ENCODE measurements at regions not wholly inside any gene's neighbourhood (a gene's known extent, or its start where the extent isn't known, plus 50 kb on each side); places are given as distances from the start of the nearest gene placed in this dataset.
A peak's percentile ranks its signal among the peaks of the same experiment; 100 is the strongest.

GRCh38 chr15:29352402-29352801 lies 82.8 kb upstream of the NSMCE3 start:
- Histone ChIP-seq H3K36me3 (ENCODE audit: control insufficient read depth in 4 of 4, insufficient read depth in 4 of 4, low read length in 4 of 4) (no peaks in the 10 kb centered on the region), H3K9ac (ENCODE audit: insufficient read depth in 1 of 2, low read length in 2 of 2) (no peak overlapping the region), H3K4me1 (ENCODE audit: control insufficient read depth in 5 of 5, insufficient read depth in 5 of 5, low read length in 5 of 5) (peaks cover 0 to 13% (median 7%) of the 10 kb centered on the region in 5 donors), H3K4me3 (no peak overlapping the region), H3K27ac (ENCODE audit: low read depth in 1 of 2, low read length in 1 of 2) (no peak overlapping the region), H3K9me3 (ENCODE audit: control insufficient read depth in 4 of 4, insufficient read depth in 3 of 4, low read length in 3 of 4) (no peaks in the 10 kb centered on the region), H3K27me3 (ENCODE audit: control insufficient read depth in 3 of 3, insufficient read depth in 3 of 3, low read length in 2 of 3) (no peaks in the 10 kb centered on the region)
- TF ChIP-seq, protein P1, sequence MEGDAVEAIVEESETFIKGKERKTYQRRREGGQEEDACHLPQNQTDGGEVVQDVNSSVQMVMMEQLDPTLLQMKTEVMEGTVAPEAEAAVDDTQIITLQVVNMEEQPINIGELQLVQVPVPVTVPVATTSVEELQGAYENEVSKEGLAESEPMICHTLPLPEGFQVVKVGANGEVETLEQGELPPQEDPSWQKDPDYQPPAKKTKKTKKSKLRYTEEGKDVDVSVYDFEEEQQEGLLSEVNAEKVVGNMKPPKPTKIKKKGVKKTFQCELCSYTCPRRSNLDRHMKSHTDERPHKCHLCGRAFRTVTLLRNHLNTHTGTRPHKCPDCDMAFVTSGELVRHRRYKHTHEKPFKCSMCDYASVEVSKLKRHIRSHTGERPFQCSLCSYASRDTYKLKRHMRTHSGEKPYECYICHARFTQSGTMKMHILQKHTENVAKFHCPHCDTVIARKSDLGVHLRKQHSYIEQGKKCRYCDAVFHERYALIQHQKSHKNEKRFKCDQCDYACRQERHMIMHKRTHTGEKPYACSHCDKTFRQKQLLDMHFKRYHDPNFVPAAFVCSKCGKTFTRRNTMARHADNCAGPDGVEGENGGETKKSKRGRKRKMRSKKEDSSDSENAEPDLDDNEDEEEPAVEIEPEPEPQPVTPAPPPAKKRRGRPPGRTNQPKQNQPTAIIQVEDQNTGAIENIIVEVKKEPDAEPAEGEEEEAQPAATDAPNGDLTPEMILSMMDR (IDR thresholded peaks at IDR 0.05; ENCODE audit: control extremely low read depth, extremely low read depth), result no peak
- DNase-seq (no peak), ATAC-seq (ENCODE audit: insufficient read depth, low FRiP score) (no peak)
- 77 to 83% methylated on average over 10 of the region's 10 CpGs for WGBS, 2 donors

- DNase-seq (no peak), ATAC-seq (ENCODE audit: insufficient read depth, low FRiP score) (no peak)
- Histone ChIP-seq H3K4me3 (no peak overlapping the region), H3K4me1 (ENCODE audit: control insufficient read depth in 5 of 5, insufficient read depth in 5 of 5, low read length in 5 of 5) (peaks cover 0 to 24% (median 13%) of the 10 kb centered on the region in 5 donors), H3K27me3 (ENCODE audit: control insufficient read depth in 3 of 3, insufficient read depth in 3 of 3, low read length in 2 of 3) (no peaks in the 10 kb centered on the region), H3K27ac (ENCODE audit: low read depth in 1 of 2, low read length in 1 of 2) (no peak overlapping the region), H3K9me3 (ENCODE audit: control insufficient read depth in 4 of 4, insufficient read depth in 3 of 4, low read length in 3 of 4) (no peaks in the 10 kb centered on the region), H3K36me3 (ENCODE audit: control insufficient read depth in 4 of 4, insufficient read depth in 4 of 4, low read length in 4 of 4) (no peaks in the 10 kb centered on the region), H3K9ac (ENCODE audit: insufficient read depth in 1 of 2, low read length in 2 of 2) (no peak overlapping the region)
- WGBS, 2 donors, result 90 to 97% methylated on average over 2 of the region's 2 CpGs
- TF ChIP-seq, protein P1 (IDR thresholded peaks at IDR 0.05; ENCODE audit: control extremely low read depth, extremely low read depth), result no peak
Observed at GRCh38 chr15:29349196-29349595, 79.6 kb upstream of the NSMCE3 start.

DNA sequence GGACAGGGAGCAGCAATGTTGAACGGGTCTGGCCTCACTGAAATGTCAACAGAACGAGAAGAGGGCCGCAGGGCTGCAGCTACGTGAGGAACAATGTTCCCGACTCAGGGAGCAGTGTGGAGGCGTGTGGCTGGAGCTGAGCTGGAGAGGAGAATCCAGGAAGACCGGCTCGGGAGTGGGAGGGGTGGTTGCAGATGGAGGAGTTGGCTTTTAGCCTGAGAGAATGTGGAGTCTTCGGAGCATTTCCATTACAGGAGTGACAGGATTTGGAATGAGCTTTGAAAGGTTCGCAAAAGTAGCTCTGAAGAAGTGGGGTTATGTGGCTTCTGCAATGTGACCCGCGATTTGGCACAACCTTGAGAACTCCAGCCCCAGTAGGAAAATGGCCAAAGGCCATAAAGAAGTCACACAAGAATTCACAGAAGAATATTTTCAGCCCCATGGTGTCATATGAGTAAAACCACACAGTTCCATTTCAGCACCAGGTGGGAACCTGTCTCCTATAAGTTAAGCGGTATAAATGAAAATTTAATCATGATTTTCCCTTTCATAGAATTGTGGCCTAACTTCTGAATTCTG lies 78.8 kb upstream of the NSMCE3 start:
- ATAC-seq (ENCODE audit: insufficient read depth, low FRiP score) (no peak), DNase-seq (peak; percentile 72 to 86 (median 77))
- no peaks in the 10 kb centered on the region for H3K36me3 ChIP-seq (ENCODE audit: control insufficient read depth in 4 of 4, insufficient read depth in 4 of 4, low read length in 4 of 4)
- no peak overlapping the region for H3K4me3 ChIP-seq
- H3K9ac ChIP-seq (ENCODE audit: insufficient read depth in 1 of 2, low read length in 2 of 2), result no peak overlapping the region
- WGBS, 2 donors, result 47 to 66% methylated on average over 13 of the region's 13 CpGs
- H3K27me3 ChIP-seq (ENCODE audit: control insufficient read depth in 3 of 3, insufficient read depth in 3 of 3, low read length in 2 of 3), result no peaks in the 10 kb centered on the region
- H3K27ac ChIP-seq (ENCODE audit: low read depth in 1 of 2, low read length in 1 of 2), result no peak overlapping the region
- H3K4me1 ChIP-seq (ENCODE audit: control insufficient read depth in 5 of 5, insufficient read depth in 5 of 5, low read length in 5 of 5), result peaks cover 0 to 24% (median 13%) of the 10 kb centered on the region in 5 donors
- TF ChIP-seq, protein P1 (IDR thresholded peaks at IDR 0.05; ENCODE audit: control extremely low read depth, extremely low read depth), result no peak
- H3K9me3 ChIP-seq (ENCODE audit: control insufficient read depth in 4 of 4, insufficient read depth in 3 of 4, low read length in 3 of 4), result no peaks in the 10 kb centered on the region

DNA sequence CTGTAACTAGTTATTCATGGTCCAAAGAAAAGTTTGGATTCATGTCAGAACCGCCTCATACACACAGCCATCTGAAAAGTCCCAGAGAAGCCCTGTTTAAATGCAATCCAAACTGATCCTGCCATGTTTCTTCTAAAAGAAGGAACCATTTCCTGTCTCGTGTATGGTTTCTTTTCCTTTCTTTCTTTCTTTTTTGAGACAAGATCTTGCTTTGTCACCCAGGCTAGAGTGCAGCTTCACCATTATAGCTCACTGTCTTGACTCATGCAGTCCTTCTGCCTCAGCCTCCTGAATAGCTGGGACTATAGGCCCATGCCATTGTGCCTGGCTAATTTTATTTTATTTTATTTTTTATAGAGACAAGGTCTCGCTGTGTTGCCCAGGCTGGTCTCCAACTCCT lies 77.4 kb upstream of the NSMCE3 start:
- peak overlapping the region in 1 of 2 donors; percentile 13 for H3K9ac ChIP-seq (ENCODE audit: insufficient read depth in 1 of 2, low read length in 2 of 2)
- 79 to 81% methylated on average over 3 of the region's 3 CpGs for WGBS, 2 donors
- H3K27ac ChIP-seq (ENCODE audit: low read depth in 1 of 2, low read length in 1 of 2), result no peak overlapping the region
- TF ChIP-seq, protein P1 (IDR thresholded peaks at IDR 0.05; ENCODE audit: control extremely low read depth, extremely low read depth), result no peak
- no peaks in the 10 kb centered on the region for H3K36me3 ChIP-seq (ENCODE audit: control insufficient read depth in 4 of 4, insufficient read depth in 4 of 4, low read length in 4 of 4)
- no peak overlapping the region for H3K4me3 ChIP-seq
- H3K9me3 ChIP-seq (ENCODE audit: control insufficient read depth in 4 of 4, insufficient read depth in 3 of 4, low read length in 3 of 4), result no peaks in the 10 kb centered on the region
- H3K4me1 ChIP-seq (ENCODE audit: control insufficient read depth in 5 of 5, insufficient read depth in 5 of 5, low read length in 5 of 5), result peaks cover 0 to 24% (median 13%) of the 10 kb centered on the region in 5 donors
- no peaks in the 10 kb centered on the region for H3K27me3 ChIP-seq (ENCODE audit: control insufficient read depth in 3 of 3, insufficient read depth in 3 of 3, low read length in 2 of 3)
- ATAC-seq (ENCODE audit: insufficient read depth, low FRiP score) (no peak), DNase-seq (peak in 1 of 3 donors; percentile 2)

Measured in lung (tissue), 11 donors.